ENCODE measurements at regions not wholly inside any gene's neighbourhood (a gene's known extent, or its start where the extent isn't known, plus 50 kb on each side); places are given as distances from the start of the nearest gene placed in this dataset.

GRCh38 chr6:164579035-164579434 lies 730.4 kb downstream of the C6orf118 start:
- Histone ChIP-seq H3K9ac (ENCODE audit: low read depth, low read length) (no peak overlapping the region), H2AK9ac (replicated peaks; ENCODE audit: low read depth, low read length, poor library complexity) (no peak overlapping the region), H3K27ac (ENCODE audit: insufficient read depth, low read length) (no peak overlapping the region), H3K27me3 (ENCODE audit: control insufficient read depth, insufficient read depth, low read length) (no peaks in the 10 kb centered on the region), H3K56ac (ENCODE audit: extremely low read depth, insufficient read depth, low read length) (no peak overlapping the region), H4K91ac (ENCODE audit: insufficient read depth, low read depth, low read length) (no peak overlapping the region), H2BK15ac (ENCODE audit: low read depth, low read length) (no peak overlapping the region), H3K36me3 (ENCODE audit: control insufficient read depth, insufficient read depth, low read length) (no peaks in the 10 kb centered on the region), H3K14ac (replicated peaks; ENCODE audit: low read depth, low read length) (no peak overlapping the region), H3K79me1 (ENCODE audit: low read depth in 1 of 2, low read length in 2 of 2) (no peaks in the 10 kb centered on the region), H3K4ac (ENCODE audit: low read depth, low read length) (no peak overlapping the region), H3K4me1 (ENCODE audit: control insufficient read depth, insufficient read depth, low read length) (no peaks in the 10 kb centered on the region), H3K9me1 (ENCODE audit: insufficient read depth, low read length) (no peaks in the 10 kb centered on the region), H4K20me1 (ENCODE audit: insufficient read depth, low read length) (no peaks in the 10 kb centered on the region), H3K4me3 (ENCODE audit: insufficient read depth, low read depth, low read length) (no peak overlapping the region), H4K8ac (ENCODE audit: low read depth in 2 of 2, low read length in 2 of 2) (no peak overlapping the region), H3K23ac (ENCODE audit: low read depth, low read length) (no peak overlapping the region), H2BK120ac (ENCODE audit: low read depth, low read length) (no peak overlapping the region), H3K4me2 (ENCODE audit: low read depth, low read length) (no peak overlapping the region), H3K18ac (ENCODE audit: low read depth, low read length) (no peak overlapping the region), H2AK5ac (ENCODE audit: low read depth, low read length) (no peak overlapping the region), H2BK20ac (ENCODE audit: low read depth, low read length) (no peak overlapping the region), H2AFZ (replicated peaks; ENCODE audit: low read length, poor library complexity) (no peak overlapping the region), H4K5ac (ENCODE audit: low read depth, low read length) (no peak overlapping the region), H3K9me3 (ENCODE audit: control insufficient read depth, insufficient read depth, low read length) (peaks cover 14% of the 10 kb centered on the region), H2BK5ac (ENCODE audit: low read depth, low read length, poor library complexity, severe bottlenecking) (no peak overlapping the region)
- POLR2A ChIA-PET (ENCODE audit: unreplicated experiment), result no interaction called here
- no TSS peak for BruUV-seq (replicated peaks)
- dilution Hi-C loops (cut with HindIII; ENCODE audit: low sequenced_read_pairs, unreplicated experiment) (no loop called here), intact Hi-C loops (cut with micrococcal nuclease) (no loop called here), in situ Hi-C loops (cut with MboI; ENCODE audit: low sequenced_read_pairs) (no loop called here)
- no peak for ATAC-seq (ENCODE audit: low read depth)
- TF ChIP-seq USF2 (IDR thresholded peaks at IDR 0.05; ENCODE audit: low read depth, low read length), result no peak
- TF ChIP-seq CEBPB (IDR thresholded peaks at IDR 0.05; ENCODE audit: low read depth, low read length), result no peak
- TF ChIP-seq SMC3 (IDR thresholded peaks at IDR 0.05; ENCODE audit: low read depth, low read length), result no peak
- TF ChIP-seq CTCF (conservative IDR thresholded peaks at IDR 0.05; ENCODE audit: low read depth, low read length), result no peak
- TF ChIP-seq POLR2A (IDR thresholded peaks at IDR 0.05; ENCODE audit: low read depth, low read length), result no peak
- TF ChIP-seq ELK1 (IDR thresholded peaks at IDR 0.05; ENCODE audit: borderline replicate concordance, low read depth, low read length), result no peak
- TF ChIP-seq RCOR1 (IDR thresholded peaks at IDR 0.05; ENCODE audit: insufficient replicate concordance, low read length), result no peak
- no peak for TF ChIP-seq MXI1 (IDR thresholded peaks at IDR 0.05; ENCODE audit: borderline replicate concordance, low read depth, low read length)
- DNase-seq, result no peak
- CTCF ChIA-PET, result no interaction called here
- WGBS, 2 experiments (ENCODE audit: extremely low coverage in 2 of 2, insufficient read length in 1 of 2), result 20% methylated on average over 2 of the region's 3 CpGs; no CpG with 5 or more reads in 1 of the 2 experiments

Measured in IMR-90 (cell line).